ENCODE measurements at regions not wholly inside any gene's neighbourhood (a gene's known extent, or its start where the extent isn't known, plus 50 kb on each side); places are given as distances from the start of the nearest gene placed in this dataset.

- TF ChIP-seq CTCF (IDR thresholded peaks at IDR 0.05; ENCODE audit: extremely low read depth, missing control alignments): no peak
- DNase-seq (ENCODE audit: low spot score): no peak
Observed at GRCh38 chr7:130988443-130988842, 254.4 kb upstream of the KLF14 start.

GRCh38 chr7:130989101-130989795 lies 255.2 kb upstream of the KLF14 start:
- no peak for TF ChIP-seq CTCF (IDR thresholded peaks at IDR 0.05; ENCODE audit: extremely low read depth, missing control alignments)
- DNase-seq (ENCODE audit: low spot score): no peak

- no peak for DNase-seq (ENCODE audit: low spot score)
- no peak for TF ChIP-seq CTCF (IDR thresholded peaks at IDR 0.05; ENCODE audit: extremely low read depth, missing control alignments)
Observed at GRCh38 chr7:130990178-130990832, 256.3 kb upstream of the KLF14 start.

GRCh38 chr7:130993671-130994365 lies 259.8 kb upstream of the KLF14 start:
- no peak for TF ChIP-seq CTCF (IDR thresholded peaks at IDR 0.05; ENCODE audit: extremely low read depth, missing control alignments)
- DNase-seq (ENCODE audit: low spot score): no peak

- TF ChIP-seq CTCF (IDR thresholded peaks at IDR 0.05; ENCODE audit: extremely low read depth, missing control alignments): no peak
- no peak for DNase-seq (ENCODE audit: low spot score)
Observed at GRCh38 chr7:130994378-130995115, 260.5 kb upstream of the KLF14 start.

DNA sequence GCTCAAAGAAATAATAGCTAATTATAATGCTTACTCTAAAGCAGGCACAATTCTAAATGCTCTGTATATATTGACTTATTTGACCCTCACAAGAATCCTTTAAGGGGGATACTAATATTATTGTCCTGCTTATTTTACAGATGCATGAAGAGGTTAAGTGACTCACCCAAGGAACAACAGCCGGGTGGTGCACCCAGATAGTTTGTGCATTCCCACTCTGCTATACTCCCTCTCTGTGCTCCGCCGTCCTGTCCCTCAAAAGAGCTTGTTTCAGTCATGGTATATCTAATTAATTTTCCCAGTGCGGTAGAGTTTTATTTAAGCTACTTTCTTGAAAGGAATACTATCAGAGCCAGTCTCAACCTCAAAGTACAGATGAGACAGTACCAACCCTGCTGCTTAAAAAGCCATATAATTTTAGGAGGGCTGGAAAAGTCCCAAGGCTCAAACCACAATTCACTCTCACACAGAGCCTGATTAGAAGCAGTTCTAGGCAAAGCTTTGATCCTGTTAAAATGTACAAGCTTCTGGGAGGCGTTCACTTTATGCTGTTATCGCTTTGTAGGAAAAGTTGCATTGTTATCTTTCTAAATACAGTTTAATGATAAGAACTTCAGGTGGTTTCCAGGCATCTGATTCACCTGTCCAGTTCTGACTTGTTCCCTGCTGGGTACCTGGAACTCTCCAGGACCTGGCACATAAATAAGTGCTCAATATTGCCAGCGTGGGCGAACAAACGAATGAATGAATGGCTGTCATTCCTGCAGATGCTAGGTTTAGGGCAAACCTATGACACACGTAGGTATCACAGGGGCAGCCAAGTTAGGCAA lies 261.5 kb upstream of the KLF14 start:
- no peak for DNase-seq (ENCODE audit: low spot score)
- no peak for TF ChIP-seq CTCF (IDR thresholded peaks at IDR 0.05; ENCODE audit: extremely low read depth, missing control alignments)

Measured in GM20000 (cell line).